HepG2 (cell line): ENCODE measurements at regions not wholly inside any gene's neighbourhood (a gene's known extent, or its start where the extent isn't known, plus 50 kb on each side); places are given as distances from the start of the nearest gene placed in this dataset.

Source experiments
- ATAC-seq: fragments of 200-7000 bp; cut with Tn5 transposase; 3 replicates; pipeline ENCODE4 v1.9.1; 2020; ENCODE audit warnings: mild to moderate bottlenecking, moderate library complexity
- BruUV-seq: library from RNA; stranded (reverse); fragments of 400-500 nt; replicated peaks from 2 replicates; lab custom pipeline; 2021; lab: Mats Ljungman, UMichigan
- CTCF ChIA-PET: fragments of 300-600 bp; formaldehyde crosslinking; extraction: SDS; loops from one replicate; lab custom pipeline; 2021; ENCODE audit warnings: low total read pairs, inconsistent platforms, low intra/inter-chr PET ratio; lab: Yijun Ruan, JAX
- POLR2A ChIA-PET: fragments of 350-600 bp; sonication (Branson Sonifier 250); formaldehyde crosslinking; loops from one replicate; lab custom pipeline; 2020; ENCODE audit warnings: antibody characterized with exemption, inconsistent platforms; lab: Yijun Ruan, JAX
- DNase-seq: peaks from one replicate; pipeline ENCODE4 v3.0.0-alpha.2; 2015; ENCODE audit warnings: low spot score
- FAIRE-seq: peaks from 3 replicates; lab custom pipeline; 2011; peaks lifted over from hg19 to GRCh38; lab: Jason Lieb, UNC
- H2AFZ ChIP-seq: one replicate; pipeline ENCODE4 v1.6.1; 2011; ENCODE audit warnings: low read length, inconsistent platforms
- H3K27ac ChIP-seq: fragments of 300-600 bp; 3 replicates; pipeline ENCODE4 v1.8.0; 2011; ENCODE audit warnings: mixed run types, mild to moderate bottlenecking, mixed read lengths, low read length, inconsistent platforms; ENCODE audit not compliant: insufficient read depth; ENCODE audit errors: extremely low read length
- H3K27me3 ChIP-seq, 2 experiments: fragments of 200-600 bp in 1 of 2; 2 replicates in 1 of 2; 3 replicates in 1 of 2; pipeline versions ENCODE4 v1.6.0 to v1.8.0; 2011; ENCODE audit warnings: low read length in 2 of 2, mild to moderate bottlenecking in 2 of 2, moderate library complexity in 2 of 2, inconsistent platforms in 1 of 2; ENCODE audit not compliant: insufficient read depth in 2 of 2, control insufficient read depth in 1 of 2
- H3K36me3 ChIP-seq, 2 experiments: fragments of 200-600 bp in 1 of 2; replicated peaks in 1 of 2; 2 replicates in 1 of 2; 3 replicates in 1 of 2; pipeline versions ENCODE4 v1.5.1 to v1.8.0; 2011; ENCODE audit warnings: low read length in 2 of 2, inconsistent platforms in 1 of 2; ENCODE audit not compliant: insufficient read depth in 2 of 2, control insufficient read depth in 1 of 2
- H3K4me1 ChIP-seq: 2 replicates; pipeline ENCODE4 v1.5.1; 2012; ENCODE audit warnings: low read length, inconsistent platforms; ENCODE audit not compliant: insufficient read depth
- H3K4me2 ChIP-seq: 2 replicates; pipeline ENCODE4 v1.6.0; 2011; ENCODE audit warnings: low read depth, low read length, inconsistent platforms
- H3K4me3 ChIP-seq, 3 experiments: fragments of 200-600 bp in 1 of 3; sonication (generic), shearing (Covaris generic) in 1 of 3; replicated peaks in 1 of 3; 2 replicates each; pipeline ENCODE4 v1.5.1; 2011 to 2016; ENCODE audit warnings: low read length in 3 of 3, inconsistent platforms in 2 of 3, low read depth in 2 of 3, mild to moderate bottlenecking in 2 of 3, control low read depth in 1 of 3, mixed read lengths in 1 of 3; ENCODE audit not compliant: insufficient read depth in 1 of 3
- H3K79me2 ChIP-seq: one replicate; pipeline ENCODE4 v1.6.1; 2011; ENCODE audit warnings: low read length, inconsistent platforms; ENCODE audit not compliant: insufficient read depth
- H3K9ac ChIP-seq: 2 replicates; pipeline ENCODE4 v1.6.0; 2011; ENCODE audit warnings: mild to moderate bottlenecking, low read depth, low read length, inconsistent platforms; ENCODE audit not compliant: insufficient read depth
- H3K9me3 ChIP-seq: 2 replicates; pipeline ENCODE4 v1.5.1; 2012; ENCODE audit warnings: mild to moderate bottlenecking, low read length
- H4K20me1 ChIP-seq: 2 replicates; pipeline ENCODE4 v1.6.0; 2011; ENCODE audit warnings: inconsistent platforms, mild to moderate bottlenecking, low read length, moderate library complexity; ENCODE audit not compliant: insufficient read depth
- CBX5 ChIP-seq: sonication (generic); formaldehyde crosslinking; IDR thresholded peaks from 2 replicates; pipeline ENCODE4 v1.4.0; 2020; ENCODE audit warnings: missing genetic modification reagents, borderline replicate concordance
- CEBPZ ChIP-seq: IDR thresholded peaks from 2 replicates; pipeline ENCODE4 v1.6.1; 2012; ENCODE audit warnings: low read length, improper control_type of control experiment
- FOXA3 ChIP-seq: IDR thresholded peaks from 2 replicates; pipeline ENCODE4 v1.6.1; 2016; ENCODE audit warnings: missing genetic modification reagents, missing compliant biosample characterization
- WGBS: methylation state at CpG from one replicate; pipeline ENCODE4 v1.1.6; 2017; ENCODE audit warnings: low lambda C conversion rate; 5-methylcytosine and 5-hydroxymethylcytosine counted together
- in situ Hi-C: cut with HindIII; loops from 2 replicates; pipeline ENCODE4 v1.10.0; 2017; ENCODE audit warnings: low pct_unique_long_range_greater_than_20kb; ENCODE audit not compliant: extremely low pct_ligation_motif_present
- intact Hi-C: fragments of 100-400 bp; cut with micrococcal nuclease; formaldehyde crosslinking; loops from one replicate; pipeline ENCODE4 v1.10.0; 2022; ENCODE audit not compliant: unreplicated experiment

- TF ChIP-seq CEBPZ, result no peak
- no peak for TF ChIP-seq CBX5
These were observed 341.2 kb downstream of the CRPPA start (continued) for GRCh38 chr7:16080131-16080530.

- 54% methylated on average over 3 of the region's 3 CpGs for WGBS
- FAIRE-seq (no peak), DNase-seq (no peak)
- no peaks in the 10 kb centered on the region for H3K27me3 ChIP-seq
- no peak overlapping the region for H3K27ac ChIP-seq
- POLR2A ChIA-PET, result no interaction called here
- no TSS peak for BruUV-seq
- H3K9me3 ChIP-seq, result no peaks in the 10 kb centered on the region
- no peaks in the 10 kb centered on the region for H3K36me3 ChIP-seq
- no peaks in the 10 kb centered on the region for H3K4me1 ChIP-seq
- H4K20me1 ChIP-seq, result no peaks in the 10 kb centered on the region
- H2AFZ ChIP-seq, result no peak overlapping the region
- no peak for TF ChIP-seq FOXA3 (CRISPR knock-in tag)
- TF ChIP-seq, all 625 proteins: peak for 0
- CTCF ChIA-PET, result no interaction called here
- no peak overlapping the region for H3K4me3 ChIP-seq
- intact Hi-C loops (loop anchor here (10.0 kb wide), 3 partner anchors 355 to 1365 kb away; no protein-coding TSS in a partner anchor), in situ Hi-C loops (loop anchor here (5.0 kb wide), 1 partner anchor 483 kb away; no protein-coding TSS in a partner anchor)
- ATAC-seq, result no peak
- no peaks in the 10 kb centered on the region for H3K79me2 ChIP-seq
- no peak overlapping the region for H3K4me2 ChIP-seq
- H3K9ac ChIP-seq, result no peak overlapping the region
These were observed 341.6 kb downstream of the CRPPA start for GRCh38 chr7:16079723-16080122.
